Mammary epithelial cell (primary cell): ENCODE measurements at regions not wholly inside any gene's neighbourhood (a gene's known extent, or its start where the extent isn't known, plus 50 kb on each side); places are given as distances from the start of the nearest gene placed in this dataset.

Experiments
- EZH2 ChIP-seq: IDR thresholded peaks from 2 replicates; pipeline ENCODE4 v1.6.1; 2012; ENCODE audit warnings: low read length, inconsistent platforms, borderline replicate concordance
- TF ChIP-seq, protein P1 (sequence below), 2 donors: IDR thresholded peaks in 1 of 2; conservative IDR thresholded peaks in 1 of 2; 2 replicates each; pipeline ENCODE4 v1.5.1; 2011 to 2012; ENCODE audit warnings: inconsistent platforms in 2 of 2, low read length in 2 of 2, mild to moderate bottlenecking in 2 of 2, control low read depth in 1 of 2, low read depth in 1 of 2; ENCODE audit not compliant: insufficient read depth in 1 of 2; ENCODE audit errors: extremely low read depth in 1 of 2

DNA sequence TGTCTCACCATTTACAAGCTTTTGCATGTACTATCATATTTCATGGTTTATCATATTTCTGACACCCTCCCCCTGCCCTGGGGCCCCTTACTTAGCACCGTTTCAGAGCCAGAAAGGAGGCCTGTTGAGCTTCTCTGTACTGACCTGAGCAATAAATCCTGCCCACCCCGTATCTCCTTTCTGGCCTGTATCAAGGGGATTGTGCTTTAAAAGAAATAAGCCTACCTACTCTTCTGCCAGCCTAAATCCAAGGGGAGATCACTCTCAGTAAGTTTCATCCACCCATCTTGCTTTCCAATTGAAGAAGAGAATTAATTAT lies 54.0 kb upstream of the FST start:
- TF ChIP-seq, protein P1, sequence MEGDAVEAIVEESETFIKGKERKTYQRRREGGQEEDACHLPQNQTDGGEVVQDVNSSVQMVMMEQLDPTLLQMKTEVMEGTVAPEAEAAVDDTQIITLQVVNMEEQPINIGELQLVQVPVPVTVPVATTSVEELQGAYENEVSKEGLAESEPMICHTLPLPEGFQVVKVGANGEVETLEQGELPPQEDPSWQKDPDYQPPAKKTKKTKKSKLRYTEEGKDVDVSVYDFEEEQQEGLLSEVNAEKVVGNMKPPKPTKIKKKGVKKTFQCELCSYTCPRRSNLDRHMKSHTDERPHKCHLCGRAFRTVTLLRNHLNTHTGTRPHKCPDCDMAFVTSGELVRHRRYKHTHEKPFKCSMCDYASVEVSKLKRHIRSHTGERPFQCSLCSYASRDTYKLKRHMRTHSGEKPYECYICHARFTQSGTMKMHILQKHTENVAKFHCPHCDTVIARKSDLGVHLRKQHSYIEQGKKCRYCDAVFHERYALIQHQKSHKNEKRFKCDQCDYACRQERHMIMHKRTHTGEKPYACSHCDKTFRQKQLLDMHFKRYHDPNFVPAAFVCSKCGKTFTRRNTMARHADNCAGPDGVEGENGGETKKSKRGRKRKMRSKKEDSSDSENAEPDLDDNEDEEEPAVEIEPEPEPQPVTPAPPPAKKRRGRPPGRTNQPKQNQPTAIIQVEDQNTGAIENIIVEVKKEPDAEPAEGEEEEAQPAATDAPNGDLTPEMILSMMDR (conservative IDR thresholded peaks at IDR 0.05 in 1 of 2, IDR thresholded peaks at IDR 0.05 in 1 of 2; ENCODE audit: extremely low read depth in 1 of 2, insufficient read depth in 1 of 2, low read depth in 1 of 2, low read length in 2 of 2): no peak
- no peak for TF ChIP-seq EZH2
